ENCODE measurements at regions not wholly inside any gene's neighbourhood (a gene's known extent, or its start where the extent isn't known, plus 50 kb on each side); places are given as distances from the start of the nearest gene placed in this dataset.

DNA sequence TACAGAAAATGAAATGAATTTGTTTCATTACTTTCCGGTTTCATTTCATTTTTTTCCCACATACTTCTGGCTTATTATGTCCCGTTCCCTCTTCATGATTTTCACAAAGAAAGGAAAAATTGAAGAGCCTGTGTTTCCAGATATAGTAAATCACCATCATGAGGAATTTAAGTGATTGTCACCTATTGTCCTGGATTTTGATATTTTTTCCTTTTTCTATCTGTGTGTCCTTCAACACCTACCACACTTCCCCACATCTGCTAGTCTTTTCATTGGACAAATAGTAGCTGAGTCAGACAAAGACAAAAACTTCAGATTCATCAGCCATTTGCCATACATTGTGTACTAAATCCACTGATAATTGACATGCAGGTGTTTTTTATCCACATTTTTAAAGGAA lies 258.2 kb upstream of the HSF2 start:
- no peaks in the 10 kb centered on the region for H4K20me1 ChIP-seq (ENCODE audit: insufficient read depth)
- no peaks in the 10 kb centered on the region for H3K27me3 ChIP-seq (replicated peaks; ENCODE audit: insufficient read depth)
- no peak overlapping the region for H3K4me3 ChIP-seq
- in situ Hi-C loops (cut with MboI), result no loop called here
- TF ChIP-seq EZH2phosphoT487 (IDR thresholded peaks at IDR 0.05; ENCODE audit: insufficient read depth, low read depth) (no peak), EZH2 (IDR thresholded peaks at IDR 0.05; ENCODE audit: insufficient read depth, poor library complexity, severe bottlenecking) (no peak)
- DNase-seq, result no peak
- H3K79me2 ChIP-seq (ENCODE audit: insufficient read depth), result no peaks in the 10 kb centered on the region
- no peaks in the 10 kb centered on the region for H3F3A ChIP-seq (ENCODE audit: insufficient read depth)
- H3K4me1 ChIP-seq (ENCODE audit: insufficient read depth), result no peaks in the 10 kb centered on the region
- H2AFZ ChIP-seq, result no peak overlapping the region
- no peaks in the 10 kb centered on the region for H3K9me3 ChIP-seq (ENCODE audit: low read depth)
- H3K9me2 ChIP-seq (ENCODE audit: insufficient read depth), result no peaks in the 10 kb centered on the region
- H3K4me2 ChIP-seq (ENCODE audit: unreplicated experiment), result no peak overlapping the region
- no peak overlapping the region for H3K27ac ChIP-seq
- no peak overlapping the region for H3K9ac ChIP-seq
- H3K36me3 ChIP-seq (ENCODE audit: low read depth), result no peaks in the 10 kb centered on the region
- 46 to 53% methylated on average over 2 of the region's 2 CpGs for WGBS, 2 experiments (ENCODE audit: low coverage in 1 of 2, low lambda C conversion rate in 2 of 2, missing lambda C conversion rate in 2 of 2)

DNA sequence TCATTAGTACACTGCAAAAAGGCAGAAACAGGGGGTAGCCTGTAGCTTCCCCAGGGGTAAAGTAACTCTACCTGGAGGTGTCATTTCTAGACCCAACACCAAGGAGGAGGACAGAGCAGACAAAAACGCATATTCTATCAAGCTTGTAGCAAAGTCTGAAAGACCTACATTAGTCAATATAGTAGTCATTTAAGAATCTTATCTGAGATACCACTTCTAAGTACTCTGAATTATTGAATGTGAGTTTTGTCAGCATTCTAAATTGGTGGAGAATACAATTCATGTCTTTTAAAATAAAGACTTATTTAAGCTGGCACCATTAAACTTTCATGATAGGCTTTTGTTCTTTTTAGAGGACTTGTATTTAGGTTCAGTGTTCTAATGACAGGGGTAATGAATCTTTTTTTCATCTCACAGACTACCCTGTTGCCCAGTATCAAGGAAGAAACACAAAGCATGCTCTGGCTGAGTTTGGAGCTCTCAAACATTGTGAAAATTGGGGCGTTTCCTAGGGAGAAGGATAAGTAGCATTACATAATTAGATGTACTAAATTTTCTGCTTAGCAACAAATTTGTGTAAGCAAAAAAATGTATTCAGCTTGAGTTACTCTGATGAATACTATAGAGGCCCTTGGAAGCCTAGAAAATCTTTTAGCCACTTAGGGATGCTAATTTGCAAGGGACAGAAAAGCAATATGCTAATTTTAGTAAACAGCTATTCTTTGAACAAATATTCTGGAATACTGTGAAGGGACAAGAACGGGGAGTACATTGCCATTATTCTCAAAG lies 255.4 kb upstream of the HSF2 start:
- Histone ChIP-seq H3K79me2 (ENCODE audit: insufficient read depth) (no peaks in the 10 kb centered on the region), H3K36me3 (ENCODE audit: low read depth) (no peaks in the 10 kb centered on the region), H2AFZ (no peak overlapping the region), H3K27me3 (replicated peaks; ENCODE audit: insufficient read depth) (no peaks in the 10 kb centered on the region), H4K20me1 (ENCODE audit: insufficient read depth) (no peaks in the 10 kb centered on the region), H3K27ac (no peak overlapping the region), H3K4me1 (ENCODE audit: insufficient read depth) (no peaks in the 10 kb centered on the region), H3K4me3 (no peak overlapping the region), H3K9me3 (ENCODE audit: low read depth) (no peaks in the 10 kb centered on the region), H3K4me2 (ENCODE audit: unreplicated experiment) (no peak overlapping the region), H3F3A (ENCODE audit: insufficient read depth) (no peaks in the 10 kb centered on the region), H3K9ac (no peak overlapping the region), H3K9me2 (ENCODE audit: insufficient read depth) (no peaks in the 10 kb centered on the region)
- TF ChIP-seq EZH2phosphoT487 (IDR thresholded peaks at IDR 0.05; ENCODE audit: insufficient read depth, low read depth) (no peak), EZH2 (IDR thresholded peaks at IDR 0.05; ENCODE audit: insufficient read depth, poor library complexity, severe bottlenecking) (no peak)
- 29 to 35% methylated on average over 3 of the region's 3 CpGs for WGBS, 2 experiments (ENCODE audit: low coverage in 1 of 2, low lambda C conversion rate in 2 of 2, missing lambda C conversion rate in 2 of 2)
- in situ Hi-C loops (cut with MboI), result no loop called here
- DNase-seq, result no peak

DNA sequence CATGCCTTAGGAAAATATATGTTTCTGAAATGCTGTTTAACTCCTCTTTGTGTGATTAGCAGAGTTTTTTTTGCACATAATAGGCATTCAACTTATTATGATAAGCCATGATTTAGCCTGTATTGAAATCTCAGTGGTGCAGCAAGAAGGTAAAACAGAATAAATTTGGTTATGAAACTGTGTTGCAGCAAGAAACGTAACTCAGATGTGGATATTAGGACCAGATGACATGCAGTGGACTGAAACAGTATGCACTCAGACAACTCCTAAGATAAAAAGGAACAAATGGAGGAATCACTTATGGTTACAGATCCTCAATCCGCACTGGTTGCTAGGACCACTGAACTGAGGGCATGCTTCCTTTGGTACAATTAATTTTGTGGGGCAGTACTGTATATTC lies 254.2 kb upstream of the HSF2 start:
- Histone ChIP-seq H3K36me3 (ENCODE audit: low read depth) (no peaks in the 10 kb centered on the region), H3K4me3 (no peak overlapping the region), H2AFZ (no peak overlapping the region), H3K4me2 (ENCODE audit: unreplicated experiment) (no peak overlapping the region), H3K9ac (no peak overlapping the region), H4K20me1 (ENCODE audit: insufficient read depth) (no peaks in the 10 kb centered on the region), H3K9me2 (ENCODE audit: insufficient read depth) (no peaks in the 10 kb centered on the region), H3K79me2 (ENCODE audit: insufficient read depth) (no peaks in the 10 kb centered on the region), H3K4me1 (ENCODE audit: insufficient read depth) (no peaks in the 10 kb centered on the region), H3K27ac (no peak overlapping the region), H3K9me3 (ENCODE audit: low read depth) (no peaks in the 10 kb centered on the region), H3F3A (ENCODE audit: insufficient read depth) (no peaks in the 10 kb centered on the region), H3K27me3 (replicated peaks; ENCODE audit: insufficient read depth) (no peaks in the 10 kb centered on the region)
- no peak for DNase-seq
- in situ Hi-C loops (cut with MboI), result no loop called here
- TF ChIP-seq EZH2phosphoT487 (IDR thresholded peaks at IDR 0.05; ENCODE audit: insufficient read depth, low read depth) (no peak), EZH2 (IDR thresholded peaks at IDR 0.05; ENCODE audit: insufficient read depth, poor library complexity, severe bottlenecking) (no peak)
- WGBS, 2 experiments (ENCODE audit: low coverage in 1 of 2, low lambda C conversion rate in 2 of 2, missing lambda C conversion rate in 2 of 2), result 58 to 63% methylated on average over 2 of the region's 2 CpGs

DNA sequence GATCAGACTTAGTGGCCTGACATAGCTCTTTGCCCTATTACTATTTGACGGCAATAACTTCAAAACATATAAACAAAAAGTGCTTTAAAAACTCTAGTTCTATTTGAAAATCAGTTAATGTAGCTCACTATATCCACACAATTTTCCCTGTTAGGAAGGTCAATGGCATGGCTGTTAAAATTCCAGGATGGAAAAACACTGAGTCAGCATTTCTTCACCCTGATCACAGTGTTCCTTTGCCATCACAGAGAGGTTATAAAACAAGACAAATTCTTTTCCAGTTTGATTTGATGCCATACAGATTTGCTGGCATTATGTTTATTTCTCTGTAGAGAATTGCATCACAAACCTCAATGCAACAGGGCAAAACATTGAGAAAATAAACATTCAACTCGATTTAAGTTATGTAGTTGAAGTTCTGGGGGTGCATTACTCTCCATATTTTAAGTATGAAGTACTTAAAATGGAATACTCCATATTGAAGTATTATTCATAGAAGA lies 253.7 kb upstream of the HSF2 start:
- WGBS, 2 experiments (ENCODE audit: low coverage in 1 of 2, low lambda C conversion rate in 2 of 2, missing lambda C conversion rate in 2 of 2), result 30 to 41% methylated on average over 2 of the region's 2 CpGs
- Histone ChIP-seq H3K4me3 (no peak overlapping the region), H3K27ac (no peak overlapping the region), H3K79me2 (ENCODE audit: insufficient read depth) (no peaks in the 10 kb centered on the region), H3K4me1 (ENCODE audit: insufficient read depth) (no peaks in the 10 kb centered on the region), H3K4me2 (ENCODE audit: unreplicated experiment) (no peak overlapping the region), H2AFZ (no peak overlapping the region), H3K9me2 (ENCODE audit: insufficient read depth) (no peaks in the 10 kb centered on the region), H4K20me1 (ENCODE audit: insufficient read depth) (no peaks in the 10 kb centered on the region), H3K27me3 (replicated peaks; ENCODE audit: insufficient read depth) (no peaks in the 10 kb centered on the region), H3K36me3 (ENCODE audit: low read depth) (no peaks in the 10 kb centered on the region), H3K9me3 (ENCODE audit: low read depth) (no peaks in the 10 kb centered on the region), H3K9ac (no peak overlapping the region), H3F3A (ENCODE audit: insufficient read depth) (no peaks in the 10 kb centered on the region)
- in situ Hi-C loops (cut with MboI), result no loop called here
- DNase-seq, result no peak
- TF ChIP-seq EZH2phosphoT487 (IDR thresholded peaks at IDR 0.05; ENCODE audit: insufficient read depth, low read depth), result no peak
- no peak for TF ChIP-seq EZH2 (IDR thresholded peaks at IDR 0.05; ENCODE audit: insufficient read depth, poor library complexity, severe bottlenecking)
